Lower leg skin (tissue), 3 donors: ENCODE measurements at regions not wholly inside any gene's neighbourhood (a gene's known extent, or its start where the extent isn't known, plus 50 kb on each side); places are given as distances from the start of the nearest gene placed in this dataset.

Source experiments
- CTCF ChIP-seq, 3 donors: fragments of 450-650 bp; IDR thresholded peaks; one replicate each; pipeline ENCODE4 v1.5.1; 2016; ENCODE audit warnings: antibody characterized with exemption in 3 of 3, mild to moderate bottlenecking in 3 of 3, moderate library complexity in 2 of 3
- POLR2A ChIP-seq, 2 donors: fragments of 450-650 bp; IDR thresholded peaks; one replicate each; pipeline ENCODE4 v1.6.1; 2016 to 2017; ENCODE audit warnings: antibody characterized with exemption in 2 of 2, mild to moderate bottlenecking in 1 of 2, moderate library complexity in 1 of 2

GRCh38 chr3:185311991-185312390, 50.9 kb upstream of the MAP3K13 start:
- TF ChIP-seq CTCF (IDR thresholded peaks at IDR 0.05) (no peak), POLR2A (IDR thresholded peaks at IDR 0.05) (no peak)
